ENCODE measurements at regions not wholly inside any gene's neighbourhood (a gene's known extent, or its start where the extent isn't known, plus 50 kb on each side); places are given as distances from the start of the nearest gene placed in this dataset.

DNA sequence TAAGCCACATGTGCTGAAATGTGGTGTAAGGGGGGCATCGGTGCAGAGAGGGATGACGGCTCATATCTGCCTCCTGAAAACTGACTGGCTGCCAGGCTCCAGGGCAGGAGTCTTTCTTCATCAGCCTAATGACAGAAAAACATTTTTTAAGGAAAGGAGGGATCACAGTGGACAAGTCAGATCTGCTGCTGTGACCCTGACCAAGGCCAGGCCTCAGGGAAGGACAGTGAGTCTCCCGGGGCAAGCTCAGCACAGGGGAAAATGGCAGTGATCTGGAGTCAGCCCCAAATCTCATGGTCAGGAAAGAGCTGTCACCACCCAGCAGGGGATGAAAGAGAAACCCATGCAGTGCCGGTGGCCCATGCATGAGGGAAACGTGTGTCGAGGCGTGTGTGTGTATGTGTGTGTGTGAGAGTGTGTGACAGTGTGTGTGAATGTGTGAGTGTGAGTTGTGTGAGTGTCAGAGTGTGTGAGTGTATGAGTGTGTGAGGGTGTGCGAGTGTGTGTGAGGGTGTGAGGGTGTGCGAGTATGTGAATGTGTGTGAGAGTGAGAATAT, 134.5 kb downstream of the INHBB start:
- Histone ChIP-seq H3K4me3 (no peak overlapping the region), H3K36me3 (no peaks in the 10 kb centered on the region), H3K27ac (no peak overlapping the region), H3K4me1 (no peaks in the 10 kb centered on the region), H3K9me3 (no peaks in the 10 kb centered on the region), H3K27me3 (ENCODE audit: low read depth) (no peaks in the 10 kb centered on the region)
- intact Hi-C loops (cut with DNase I), result no loop called here
- TF ChIP-seq, protein P1, sequence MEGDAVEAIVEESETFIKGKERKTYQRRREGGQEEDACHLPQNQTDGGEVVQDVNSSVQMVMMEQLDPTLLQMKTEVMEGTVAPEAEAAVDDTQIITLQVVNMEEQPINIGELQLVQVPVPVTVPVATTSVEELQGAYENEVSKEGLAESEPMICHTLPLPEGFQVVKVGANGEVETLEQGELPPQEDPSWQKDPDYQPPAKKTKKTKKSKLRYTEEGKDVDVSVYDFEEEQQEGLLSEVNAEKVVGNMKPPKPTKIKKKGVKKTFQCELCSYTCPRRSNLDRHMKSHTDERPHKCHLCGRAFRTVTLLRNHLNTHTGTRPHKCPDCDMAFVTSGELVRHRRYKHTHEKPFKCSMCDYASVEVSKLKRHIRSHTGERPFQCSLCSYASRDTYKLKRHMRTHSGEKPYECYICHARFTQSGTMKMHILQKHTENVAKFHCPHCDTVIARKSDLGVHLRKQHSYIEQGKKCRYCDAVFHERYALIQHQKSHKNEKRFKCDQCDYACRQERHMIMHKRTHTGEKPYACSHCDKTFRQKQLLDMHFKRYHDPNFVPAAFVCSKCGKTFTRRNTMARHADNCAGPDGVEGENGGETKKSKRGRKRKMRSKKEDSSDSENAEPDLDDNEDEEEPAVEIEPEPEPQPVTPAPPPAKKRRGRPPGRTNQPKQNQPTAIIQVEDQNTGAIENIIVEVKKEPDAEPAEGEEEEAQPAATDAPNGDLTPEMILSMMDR (IDR thresholded peaks at IDR 0.05), result no peak
- ATAC-seq (no peak), DNase-seq (no peak)

DNA sequence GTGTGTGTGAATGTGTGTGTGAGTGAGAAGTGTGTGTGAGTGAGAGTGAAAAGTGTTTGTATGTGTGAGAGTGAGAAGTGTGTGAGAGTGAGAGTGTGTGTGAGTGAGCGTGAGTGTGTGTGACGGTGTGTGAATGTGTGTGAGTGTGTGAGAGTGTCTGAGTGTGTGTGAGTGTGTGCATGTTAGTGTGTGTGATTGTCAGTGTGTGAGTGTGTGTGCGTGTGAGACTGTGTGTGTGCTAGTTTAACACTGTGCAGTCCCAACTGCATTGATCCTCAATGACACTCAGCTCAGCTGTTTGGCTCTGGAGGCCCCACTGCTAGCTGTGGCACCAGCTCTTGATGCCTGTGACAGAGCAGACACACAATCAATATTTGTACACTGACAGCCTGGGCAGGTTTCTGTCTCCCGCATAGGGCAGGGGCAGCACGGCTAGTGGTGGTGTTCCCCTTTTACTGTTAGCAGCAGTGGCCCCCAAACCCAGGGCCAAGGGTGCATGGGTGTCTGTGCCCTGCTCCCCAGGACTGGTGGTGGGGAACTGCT, 135.0 kb downstream of the INHBB start:
- Histone ChIP-seq H3K4me3 (no peak overlapping the region), H3K27ac (no peak overlapping the region), H3K9me3 (no peaks in the 10 kb centered on the region), H3K27me3 (ENCODE audit: low read depth) (no peaks in the 10 kb centered on the region), H3K4me1 (no peaks in the 10 kb centered on the region), H3K36me3 (no peaks in the 10 kb centered on the region)
- ATAC-seq (no peak), DNase-seq (no peak)
- intact Hi-C loops (cut with DNase I), result no loop called here
- TF ChIP-seq, protein P1 (IDR thresholded peaks at IDR 0.05), result no peak

DNA sequence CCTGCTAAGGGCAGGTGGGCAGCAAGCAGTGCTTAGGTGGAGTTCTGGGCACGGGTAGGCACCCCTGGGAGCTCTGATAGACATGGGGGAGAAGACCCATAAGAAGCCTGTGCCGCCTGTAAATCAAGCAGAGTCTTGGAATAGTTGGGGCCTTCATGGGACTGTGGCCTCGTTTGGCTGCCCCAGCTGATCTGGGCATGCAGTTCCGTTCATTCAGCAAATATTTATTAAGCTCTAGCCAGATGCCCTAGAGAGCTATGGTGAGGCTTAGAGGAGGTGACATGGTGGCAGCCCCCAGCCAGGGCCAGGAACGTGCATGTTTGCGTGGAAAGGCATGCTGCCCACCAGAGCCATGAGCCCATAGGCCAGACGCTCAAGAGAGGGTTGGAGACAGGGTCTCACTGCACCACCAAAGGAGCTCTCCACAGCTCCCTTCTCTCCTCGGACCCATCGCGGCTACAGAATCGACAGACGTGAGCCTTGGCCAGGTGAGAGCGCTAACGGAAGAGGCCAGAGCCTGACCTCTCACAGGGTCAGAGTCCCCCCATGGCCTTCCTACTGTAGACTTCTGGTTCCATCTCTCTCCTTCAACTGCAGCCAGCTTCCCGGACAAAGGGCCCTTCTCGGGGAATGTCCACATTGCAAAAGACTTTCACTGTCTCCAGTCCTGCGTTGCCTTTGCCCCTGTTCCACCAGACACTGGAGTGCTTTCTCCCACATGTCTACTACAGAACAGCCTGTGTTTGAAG, 135.7 kb downstream of the INHBB start:
- no peaks in the 10 kb centered on the region for H3K9me3 ChIP-seq
- H3K36me3 ChIP-seq, result no peaks in the 10 kb centered on the region
- H3K4me3 ChIP-seq, result no peak overlapping the region
- intact Hi-C loops (cut with DNase I), result no loop called here
- H3K27ac ChIP-seq, result no peak overlapping the region
- ATAC-seq (no peak), DNase-seq (peak; percentile 14)
- H3K4me1 ChIP-seq, result no peaks in the 10 kb centered on the region
- no peaks in the 10 kb centered on the region for H3K27me3 ChIP-seq (ENCODE audit: low read depth)
- TF ChIP-seq, protein P1 (IDR thresholded peaks at IDR 0.05), result no peak

DNA sequence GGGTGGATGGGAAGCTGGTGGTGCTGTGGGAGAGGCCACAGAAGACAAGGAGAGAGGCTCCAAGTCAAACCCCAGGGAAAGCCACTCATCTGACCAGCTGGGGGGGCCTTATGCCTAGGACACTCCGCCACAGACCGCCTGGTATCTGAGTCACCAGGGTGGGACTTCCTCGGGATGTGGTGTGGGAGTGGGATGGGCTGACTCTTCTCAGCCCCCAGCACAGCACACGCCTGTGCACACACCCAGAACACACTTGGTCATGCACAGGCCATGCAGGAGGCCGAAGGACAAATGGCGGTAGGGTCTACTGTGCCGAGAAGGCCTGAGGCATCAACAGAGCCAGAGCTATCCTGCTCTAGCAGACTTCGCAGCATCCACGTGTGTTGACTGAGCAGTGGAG, 136.4 kb downstream of the INHBB start:
- Histone ChIP-seq H3K27me3 (ENCODE audit: low read depth) (no peaks in the 10 kb centered on the region), H3K9me3 (no peaks in the 10 kb centered on the region)

DNA sequence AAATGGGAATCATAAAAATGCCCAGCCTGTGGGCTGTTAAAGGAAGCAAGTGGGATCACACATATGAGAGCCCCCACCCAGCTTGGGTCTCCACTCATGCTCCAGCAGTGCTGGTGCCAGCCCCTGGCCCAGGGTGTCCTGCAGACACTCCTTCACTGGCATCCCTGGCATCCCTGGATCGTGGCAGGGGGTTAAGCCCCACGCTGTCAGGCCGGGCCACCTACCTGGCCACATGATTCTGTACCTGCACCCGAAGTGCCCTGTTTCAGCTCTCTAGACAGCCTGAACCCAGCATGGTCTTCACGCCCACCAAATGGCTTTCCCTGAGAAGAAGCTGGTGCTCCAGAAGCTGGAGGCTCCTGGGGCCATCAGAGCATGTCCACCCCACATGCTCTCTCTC, 137.4 kb downstream of the INHBB start:
- Histone ChIP-seq H3K27me3 (ENCODE audit: low read depth) (no peaks in the 10 kb centered on the region), H3K27ac (no peak overlapping the region), H3K36me3 (no peaks in the 10 kb centered on the region), H3K4me1 (no peaks in the 10 kb centered on the region), H3K4me3 (no peak overlapping the region), H3K9me3 (no peaks in the 10 kb centered on the region)
- TF ChIP-seq, protein P1 (IDR thresholded peaks at IDR 0.05), result no peak
- no peak for ATAC-seq
- no peak for DNase-seq
- intact Hi-C loops (cut with DNase I), result no loop called here

More for the DNA sequence above, 136.4 kb downstream of the INHBB start:
- Histone ChIP-seq H3K36me3 (no peaks in the 10 kb centered on the region), H3K4me3 (no peak overlapping the region), H3K27ac (no peak overlapping the region), H3K4me1 (no peaks in the 10 kb centered on the region)
- intact Hi-C loops (cut with DNase I), result no loop called here
- TF ChIP-seq, protein P1 (IDR thresholded peaks at IDR 0.05), result no peak
- DNase-seq (peak; percentile 21), ATAC-seq (no peak)
